Testis (tissue), 2 donors: ENCODE measurements at regions not wholly inside any gene's neighbourhood (a gene's known extent, or its start where the extent isn't known, plus 50 kb on each side); places are given as distances from the start of the nearest gene placed in this dataset.

Experiments
- DNase-seq: peaks from one replicate; pipeline ENCODE4 v3.0.0-alpha.2; 2019
- H3K27ac ChIP-seq, 2 donors: fragments of 200-600 bp; sonication (generic); one replicate each; pipeline ENCODE4 v1.5.1; 2019
- H3K27me3 ChIP-seq: fragments of 200-600 bp; sonication (generic); one replicate; pipeline ENCODE4 v1.5.1; 2019
- H3K36me3 ChIP-seq: fragments of 200-600 bp; sonication (generic); one replicate; pipeline ENCODE4 v1.5.1; 2017; ENCODE audit warnings: low read depth; ENCODE audit errors: missing control alignments
- H3K4me1 ChIP-seq: fragments of 200-600 bp; sonication (generic); one replicate; pipeline ENCODE4 v1.5.1; 2019
- H3K4me3 ChIP-seq, 2 donors: fragments of 200-600 bp; sonication (generic); one replicate each; pipeline ENCODE4 v1.5.1; 2017 to 2019
- H3K9me3 ChIP-seq: fragments of 200-600 bp; sonication (generic); one replicate; pipeline ENCODE4 v1.5.1; 2017
- POLR2A ChIP-seq: fragments of 450-650 bp; IDR thresholded peaks from one replicate; pipeline ENCODE4 v1.6.1; 2017; ENCODE audit warnings: antibody characterized with exemption, mild to moderate bottlenecking, moderate library complexity
- WGBS, 2 donors: methylation state at CpG; one replicate each; pipeline ENCODE4 v1.1.5; 2018; 5-methylcytosine and 5-hydroxymethylcytosine counted together
- intact Hi-C: fragments of 100-400 bp; cut with DNase I; formaldehyde crosslinking; loops from one replicate; pipeline ENCODE4 v1.15.1; 2023; ENCODE audit warnings: low total_unique reads
- TF ChIP-seq, protein P1 (sequence below), 3 experiments: fragments of 450-650 bp in 2 of 3; fragments of 200-600 bp in 1 of 3; sonication (generic) in 1 of 3; IDR thresholded peaks; one replicate each; pipeline ENCODE4 v1.5.1; 2016 to 2019; ENCODE audit warnings: antibody characterized with exemption in 3 of 3, mild to moderate bottlenecking in 2 of 3, moderate library complexity in 1 of 3

DNA sequence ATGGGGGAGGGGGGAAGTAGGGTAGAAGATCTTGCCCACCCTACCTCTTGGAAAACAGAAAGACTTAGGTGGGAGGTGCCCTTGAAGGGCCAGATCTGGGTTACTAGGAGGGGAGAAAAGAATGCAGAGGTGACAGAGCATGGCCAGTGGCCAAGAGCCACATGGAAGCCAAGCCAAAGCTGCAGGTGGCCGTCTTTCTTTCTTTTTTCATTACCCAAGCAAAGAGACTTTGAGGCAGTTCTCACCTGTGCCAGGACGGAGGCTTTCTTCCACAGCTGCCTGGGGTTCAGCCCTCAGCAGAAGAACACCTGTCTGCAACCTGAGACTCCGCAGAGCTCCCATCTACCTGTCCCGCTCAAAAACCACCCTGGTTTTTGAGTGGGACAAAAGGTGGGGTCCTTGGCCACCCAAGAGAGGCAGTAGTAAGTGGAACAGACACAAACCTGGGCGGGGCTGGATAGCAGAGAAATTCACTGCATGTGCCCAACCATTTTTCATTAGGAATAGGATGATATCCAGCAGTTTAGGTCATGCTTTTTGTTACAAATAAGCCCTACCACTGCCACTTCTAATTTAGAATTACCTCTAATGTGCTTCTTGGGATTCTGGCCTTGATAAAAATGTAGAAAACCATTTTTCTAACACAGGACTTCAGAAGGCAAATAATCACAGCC is 116.5 kb downstream of the DYRK2 start:
- no peaks in the 10 kb centered on the region for H3K4me1 ChIP-seq
- no peak for DNase-seq
- WGBS, 2 donors, result 88 to 95% methylated on average over 5 of the region's 5 CpGs
- intact Hi-C loops, result no loop called here
- H3K27me3 ChIP-seq, result no peaks in the 10 kb centered on the region
- TF ChIP-seq, protein P1, sequence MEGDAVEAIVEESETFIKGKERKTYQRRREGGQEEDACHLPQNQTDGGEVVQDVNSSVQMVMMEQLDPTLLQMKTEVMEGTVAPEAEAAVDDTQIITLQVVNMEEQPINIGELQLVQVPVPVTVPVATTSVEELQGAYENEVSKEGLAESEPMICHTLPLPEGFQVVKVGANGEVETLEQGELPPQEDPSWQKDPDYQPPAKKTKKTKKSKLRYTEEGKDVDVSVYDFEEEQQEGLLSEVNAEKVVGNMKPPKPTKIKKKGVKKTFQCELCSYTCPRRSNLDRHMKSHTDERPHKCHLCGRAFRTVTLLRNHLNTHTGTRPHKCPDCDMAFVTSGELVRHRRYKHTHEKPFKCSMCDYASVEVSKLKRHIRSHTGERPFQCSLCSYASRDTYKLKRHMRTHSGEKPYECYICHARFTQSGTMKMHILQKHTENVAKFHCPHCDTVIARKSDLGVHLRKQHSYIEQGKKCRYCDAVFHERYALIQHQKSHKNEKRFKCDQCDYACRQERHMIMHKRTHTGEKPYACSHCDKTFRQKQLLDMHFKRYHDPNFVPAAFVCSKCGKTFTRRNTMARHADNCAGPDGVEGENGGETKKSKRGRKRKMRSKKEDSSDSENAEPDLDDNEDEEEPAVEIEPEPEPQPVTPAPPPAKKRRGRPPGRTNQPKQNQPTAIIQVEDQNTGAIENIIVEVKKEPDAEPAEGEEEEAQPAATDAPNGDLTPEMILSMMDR (IDR thresholded peaks at IDR 0.05), result no peak
- no peak for TF ChIP-seq POLR2A
- no peaks in the 10 kb centered on the region for H3K9me3 ChIP-seq
- H3K4me3 ChIP-seq, result no peak overlapping the region
- no peaks in the 10 kb centered on the region for H3K36me3 ChIP-seq
- H3K27ac ChIP-seq, result no peak overlapping the region

DNA sequence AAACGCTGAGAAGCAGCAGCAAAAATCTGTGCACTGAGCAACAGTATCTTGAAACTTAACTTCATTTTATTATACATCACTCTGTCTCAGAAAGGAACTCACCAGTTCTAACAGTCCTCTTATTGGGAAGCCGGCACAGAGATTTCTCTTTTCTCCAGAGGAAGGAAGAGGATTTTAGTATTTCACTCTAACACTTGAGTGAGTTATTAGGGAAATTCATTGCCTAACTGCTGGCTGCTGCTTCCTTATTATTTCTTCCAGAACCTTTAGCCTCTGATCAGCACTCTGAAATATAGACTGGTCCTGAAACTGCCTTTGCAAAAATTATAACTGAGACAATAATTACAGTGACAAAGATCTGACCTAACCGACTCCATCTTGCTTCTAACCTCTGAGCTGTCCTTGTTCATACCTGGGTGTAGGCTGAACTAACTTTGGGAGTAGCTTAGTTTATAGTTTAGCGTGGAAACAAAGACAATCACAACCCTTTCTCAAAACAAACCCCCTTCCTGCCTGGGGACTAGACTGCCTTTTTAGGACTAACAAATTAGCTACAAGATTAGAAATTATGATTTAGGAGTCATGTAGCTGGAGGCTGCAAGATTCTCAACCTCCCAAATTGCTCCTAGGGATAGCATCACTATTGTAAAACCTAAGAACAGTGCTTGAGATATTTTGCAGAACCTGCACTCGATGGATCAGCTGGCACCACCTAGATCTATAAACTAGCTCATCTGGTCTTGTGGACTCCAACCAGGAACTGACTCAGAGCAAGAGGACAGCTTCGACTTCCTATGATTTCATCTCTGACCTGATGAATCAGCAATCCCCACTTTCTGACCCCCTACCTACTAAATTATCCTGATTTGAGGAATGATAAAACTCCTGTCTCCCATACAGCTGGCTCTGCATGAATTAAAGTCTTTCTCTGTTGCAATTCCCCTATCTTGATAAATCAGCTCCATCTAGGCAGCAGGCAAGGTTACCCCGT is 117.5 kb downstream of the DYRK2 start:
- 69 to 77% methylated on average over 7 of the region's 7 CpGs for WGBS, 2 donors
- no peaks in the 10 kb centered on the region for H3K4me1 ChIP-seq
- H3K27ac ChIP-seq, result no peak overlapping the region
- H3K4me3 ChIP-seq, result no peak overlapping the region
- no peak for DNase-seq
- no peaks in the 10 kb centered on the region for H3K27me3 ChIP-seq
- intact Hi-C loops, result no loop called here
- no peaks in the 10 kb centered on the region for H3K9me3 ChIP-seq
- H3K36me3 ChIP-seq, result no peaks in the 10 kb centered on the region
- no peak for TF ChIP-seq POLR2A
- TF ChIP-seq, protein P1 (IDR thresholded peaks at IDR 0.05), result no peak

DNA sequence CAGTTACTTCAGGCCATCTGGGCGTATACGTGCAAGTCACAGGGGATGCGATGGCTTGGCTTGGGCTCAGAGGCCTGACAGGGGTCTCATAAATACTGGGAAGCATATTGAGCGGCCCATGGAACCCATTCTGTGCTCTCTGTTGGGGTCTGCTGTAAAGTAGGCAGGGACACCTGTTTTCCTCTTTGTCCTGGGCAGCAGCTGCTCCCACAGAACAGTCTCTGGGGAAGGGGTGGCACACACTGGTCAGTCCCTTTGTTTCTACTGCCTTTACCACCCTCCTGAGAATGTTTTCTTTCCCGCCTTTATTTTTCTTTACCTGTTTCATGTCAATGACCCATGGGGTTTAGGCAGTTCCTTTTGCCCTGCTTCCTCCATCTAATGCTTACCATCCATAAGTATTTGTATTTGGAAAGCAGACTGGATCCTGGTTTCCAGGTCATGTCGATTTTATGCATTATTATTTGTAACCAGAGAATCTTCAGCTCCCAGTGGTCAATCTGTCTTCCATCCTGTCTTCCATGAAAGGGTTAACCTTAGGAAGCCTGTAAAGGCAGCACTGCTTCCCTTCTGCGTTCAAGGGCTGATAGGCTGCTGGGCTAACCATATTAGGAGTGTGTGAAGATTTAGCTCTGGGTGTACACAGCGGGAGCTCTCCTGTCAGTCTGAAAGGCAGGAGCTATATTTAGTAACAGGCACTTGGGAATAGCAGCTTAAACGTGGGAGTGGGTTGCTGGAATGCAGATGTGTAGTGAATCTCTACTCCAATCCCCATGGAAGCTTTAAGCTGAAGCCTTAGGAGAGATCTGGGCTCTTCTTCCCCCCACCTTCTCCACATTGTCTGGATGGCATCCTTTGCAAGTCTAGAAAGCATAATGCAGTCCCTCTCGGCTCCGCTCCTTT is 124.0 kb downstream of the DYRK2 start:
- Histone ChIP-seq H3K27me3 (no peaks in the 10 kb centered on the region), H3K9me3 (no peaks in the 10 kb centered on the region), H3K4me3 (no peak overlapping the region), H3K36me3 (no peaks in the 10 kb centered on the region), H3K4me1 (peaks cover 7% of the 10 kb centered on the region), H3K27ac (no peak overlapping the region)
- TF ChIP-seq POLR2A, result no peak
- DNase-seq, result no peak
- intact Hi-C loops, result no loop called here
- WGBS, 2 donors, result 48 to 52% methylated on average over 9 to 11 of the region's 11 CpGs

DNA sequence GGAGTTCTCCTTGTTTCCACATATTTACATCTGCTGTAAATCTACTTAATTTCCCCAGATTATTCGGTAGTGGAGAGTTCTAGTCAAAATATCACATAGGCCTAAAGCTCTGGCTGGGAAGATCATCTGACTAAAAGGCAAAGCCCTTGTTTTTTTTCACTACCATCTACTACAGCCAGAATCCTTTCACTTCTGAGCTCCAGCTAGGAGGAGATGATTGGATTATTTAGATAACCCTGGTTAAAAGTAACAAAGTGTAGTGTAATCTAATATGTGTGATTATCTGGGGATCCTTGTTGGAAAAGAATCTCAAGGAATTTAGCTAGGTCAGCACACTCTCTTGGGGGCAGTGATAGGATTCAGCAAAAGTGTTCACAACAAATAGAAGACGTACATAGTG is 125.4 kb downstream of the DYRK2 start:
- Histone ChIP-seq H3K4me3 (no peak overlapping the region), H3K4me1 (peaks cover 7% of the 10 kb centered on the region), H3K27me3 (no peaks in the 10 kb centered on the region), H3K36me3 (no peaks in the 10 kb centered on the region), H3K27ac (no peak overlapping the region), H3K9me3 (no peaks in the 10 kb centered on the region)
- 47 to 49% methylated on average over 2 of the region's 2 CpGs for WGBS, 2 donors
- TF ChIP-seq, protein P1 (IDR thresholded peaks at IDR 0.05), result no peak
- TF ChIP-seq POLR2A, result no peak
- no peak for DNase-seq
- intact Hi-C loops, result no loop called here
